GM12891 (cell line): ENCODE measurements at regions not wholly inside any gene's neighbourhood (a gene's known extent, or its start where the extent isn't known, plus 50 kb on each side); places are given as distances from the start of the nearest gene placed in this dataset.
"Not testable (repeated sequence)": the region's sequence is repeated elsewhere in the genome, so short reads cannot be mapped to it uniquely, and the experiment has no call there.

ENCODE experiments used
- PAX5 ChIP-seq: IDR thresholded peaks from 2 replicates; pipeline ENCODE4 v1.6.1; 2011; ENCODE audit warnings: low read length, moderate library complexity, mild to moderate bottlenecking; ENCODE audit not compliant: insufficient read depth, severe bottlenecking
- POLR2A ChIP-seq: IDR thresholded peaks from 2 replicates; pipeline ENCODE4 v1.6.1; 2011; ENCODE audit warnings: low read depth, low read length, control low read depth
- POLR2AphosphoS5 ChIP-seq: IDR thresholded peaks from 2 replicates; pipeline ENCODE4 v1.6.1; 2011; ENCODE audit warnings: low read depth, low read length, control low read depth
- TAF1 ChIP-seq: IDR thresholded peaks from 2 replicates; pipeline ENCODE4 v1.6.1; 2011; ENCODE audit warnings: low read depth, low read length, control low read depth

GRCh38 chr15:20317132-20317531, 224.5 kb downstream of the GOLGA6L6 start:
- TF ChIP-seq POLR2AphosphoS5, TAF1, PAX5, POLR2A: not testable (repeated sequence)
